HG02884 (cell line): ENCODE measurements at regions not wholly inside any gene's neighbourhood (a gene's known extent, or its start where the extent isn't known, plus 50 kb on each side); places are given as distances from the start of the nearest gene placed in this dataset.
"Not testable (repeated sequence)": the region's sequence is repeated elsewhere in the genome, so short reads cannot be mapped to it uniquely, and the experiment has no call there.

Experiments used
- ATAC-seq: cut with Tn5 transposase; IDR thresholded peaks from one replicate; pipeline ENCODE4 v1.9.1; 2021; ENCODE audit warnings: mild to moderate bottlenecking, moderate library complexity; ENCODE audit not compliant: unreplicated experiment

GRCh38 chr13:88948501-88948900, 1277.3 kb downstream of the SLITRK5 start:
- ATAC-seq = no peak

- no peak for ATAC-seq
Observed at GRCh38 chr13:88958821-88959220, 1287.7 kb downstream of the SLITRK5 start.

- no peak for ATAC-seq
Observed at GRCh38 chr13:88976466-88976865, 1305.3 kb downstream of the SLITRK5 start.

GRCh38 chr13:88978607-88979006, 1307.4 kb downstream of the SLITRK5 start:
- ATAC-seq = no peak

GRCh38 chr13:88979465-88980175, 1308.4 kb downstream of the SLITRK5 start:
- ATAC-seq = peak; percentile 70

- no peak for ATAC-seq
Observed at GRCh38 chr13:89003656-89004055, 1332.5 kb downstream of the SLITRK5 start.

GRCh38 chr13:89011615-89012014, 1340.4 kb downstream of the SLITRK5 start:
- ATAC-seq = no peak

- no peak for ATAC-seq
Observed at GRCh38 chr13:89027694-89028306, 1356.6 kb downstream of the SLITRK5 start.

- ATAC-seq = no peak
Observed at GRCh38 chr13:89029062-89029461, 1357.9 kb downstream of the SLITRK5 start.

GRCh38 chr13:89034015-89034414, 1362.8 kb downstream of the SLITRK5 start:
- no peak for ATAC-seq

- ATAC-seq = no peak
Observed at GRCh38 chr13:89052699-89053098, 1381.5 kb downstream of the SLITRK5 start.

GRCh38 chr13:89053418-89053817, 1382.2 kb downstream of the SLITRK5 start:
- no peak for ATAC-seq

- ATAC-seq = no peak
Observed at GRCh38 chr13:89057274-89057673, 1386.1 kb downstream of the SLITRK5 start.

- no peak for ATAC-seq
Observed at GRCh38 chr13:89057862-89058261, 1386.7 kb downstream of the SLITRK5 start.

- ATAC-seq = no peak
Observed at GRCh38 chr13:89061821-89062220, 1390.7 kb downstream of the SLITRK5 start.

- ATAC-seq = peak; percentile 68
Observed at GRCh38 chr13:89066868-89067466, 1395.8 kb downstream of the SLITRK5 start.

GRCh38 chr13:89072979-89073378, 1401.8 kb downstream of the SLITRK5 start:
- ATAC-seq = no peak

GRCh38 chr13:89076622-89077021, 1405.5 kb downstream of the SLITRK5 start:
- ATAC-seq = no peak

- ATAC-seq = no peak
Observed at GRCh38 chr13:89082623-89083022, 1411.5 kb downstream of the SLITRK5 start.

GRCh38 chr13:89088107-89088506, 1416.9 kb downstream of the SLITRK5 start:
- ATAC-seq = not testable (repeated sequence)

- no peak for ATAC-seq
Observed at GRCh38 chr13:89097994-89098393, 1426.8 kb downstream of the SLITRK5 start.

GRCh38 chr13:89113744-89114143, 1442.6 kb downstream of the SLITRK5 start:
- ATAC-seq = no peak
